Sigmoid colon (tissue), 4 donors: ENCODE measurements at regions not wholly inside any gene's neighbourhood (a gene's known extent, or its start where the extent isn't known, plus 50 kb on each side); places are given as distances from the start of the nearest gene placed in this dataset.
"Not testable (repeated sequence)": the region's sequence is repeated elsewhere in the genome, so short reads cannot be mapped to it uniquely, and the experiment has no call there.

Experiments
- EP300 ChIP-seq, 4 donors: sonication (generic); formaldehyde crosslinking; IDR thresholded peaks; one replicate each; pipeline ENCODE4 v1.6.1; 2017; ENCODE audit warnings: antibody characterized with exemption in 4 of 4
- POLR2A ChIP-seq, 2 donors: fragments of 450-650 bp; IDR thresholded peaks; one replicate each; pipeline ENCODE4 v1.6.1; 2016; ENCODE audit warnings: antibody characterized with exemption in 2 of 2, mild to moderate bottlenecking in 2 of 2, moderate library complexity in 2 of 2
- POLR2AphosphoS5 ChIP-seq, 4 donors: sonication (generic); formaldehyde crosslinking; IDR thresholded peaks; one replicate each; pipeline ENCODE4 v1.6.1; 2017; ENCODE audit warnings: antibody characterized with exemption in 4 of 4
- TF ChIP-seq, protein P1 (sequence below), 4 experiments: fragments of 450-650 bp in 3 of 4; fragments of 200-600 bp in 1 of 4; IDR thresholded peaks; one replicate each; pipeline ENCODE4 v1.5.1; 2016 to 2019; ENCODE audit warnings: antibody characterized with exemption in 4 of 4, mild to moderate bottlenecking in 3 of 4, moderate library complexity in 2 of 4

DNA sequence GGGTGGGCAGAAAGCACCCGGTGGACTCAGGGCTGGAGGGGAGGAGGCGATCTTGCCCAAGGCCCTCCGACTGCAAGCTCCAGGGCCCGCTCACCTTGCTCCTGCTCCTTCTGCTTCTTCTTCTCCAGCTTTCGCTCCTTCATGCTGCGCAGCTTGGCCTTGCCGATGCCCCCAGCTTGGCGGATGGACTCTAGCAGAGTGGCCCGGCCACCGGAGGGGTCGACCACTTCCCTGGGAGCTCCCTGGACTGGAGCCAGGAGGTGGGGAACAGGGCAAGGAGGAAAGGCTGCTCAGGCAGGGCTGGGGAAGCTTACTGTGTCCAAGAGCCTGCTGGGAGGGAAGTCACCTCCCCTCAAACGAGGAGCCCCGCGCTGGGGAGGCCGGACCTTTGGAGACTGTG lies 265.3 kb downstream of the OR4F29 start:
- TF ChIP-seq, protein P1, sequence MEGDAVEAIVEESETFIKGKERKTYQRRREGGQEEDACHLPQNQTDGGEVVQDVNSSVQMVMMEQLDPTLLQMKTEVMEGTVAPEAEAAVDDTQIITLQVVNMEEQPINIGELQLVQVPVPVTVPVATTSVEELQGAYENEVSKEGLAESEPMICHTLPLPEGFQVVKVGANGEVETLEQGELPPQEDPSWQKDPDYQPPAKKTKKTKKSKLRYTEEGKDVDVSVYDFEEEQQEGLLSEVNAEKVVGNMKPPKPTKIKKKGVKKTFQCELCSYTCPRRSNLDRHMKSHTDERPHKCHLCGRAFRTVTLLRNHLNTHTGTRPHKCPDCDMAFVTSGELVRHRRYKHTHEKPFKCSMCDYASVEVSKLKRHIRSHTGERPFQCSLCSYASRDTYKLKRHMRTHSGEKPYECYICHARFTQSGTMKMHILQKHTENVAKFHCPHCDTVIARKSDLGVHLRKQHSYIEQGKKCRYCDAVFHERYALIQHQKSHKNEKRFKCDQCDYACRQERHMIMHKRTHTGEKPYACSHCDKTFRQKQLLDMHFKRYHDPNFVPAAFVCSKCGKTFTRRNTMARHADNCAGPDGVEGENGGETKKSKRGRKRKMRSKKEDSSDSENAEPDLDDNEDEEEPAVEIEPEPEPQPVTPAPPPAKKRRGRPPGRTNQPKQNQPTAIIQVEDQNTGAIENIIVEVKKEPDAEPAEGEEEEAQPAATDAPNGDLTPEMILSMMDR (IDR thresholded peaks at IDR 0.05), result not testable (repeated sequence)
- not testable (repeated sequence) for TF ChIP-seq POLR2A, EP300, POLR2AphosphoS5 (IDR thresholded peaks at IDR 0.05)
